Ovary (tissue), 3 donors: ENCODE measurements at regions not wholly inside any gene's neighbourhood (a gene's known extent, or its start where the extent isn't known, plus 50 kb on each side); places are given as distances from the start of the nearest gene placed in this dataset.

ENCODE experiments used
- CTCF ChIP-seq, 3 donors: fragments of 450-650 bp in 2 of 3; fragments of 200-600 bp in 1 of 3; IDR thresholded peaks; one replicate each; pipeline versions ENCODE4 v1.5.1 to v1.8.0; 2016 to 2022; ENCODE audit warnings: antibody characterized with exemption in 3 of 3, mild to moderate bottlenecking in 1 of 3
- POLR2A ChIP-seq: fragments of 450-650 bp; IDR thresholded peaks from one replicate; pipeline ENCODE4 v1.6.1; 2017; ENCODE audit warnings: antibody characterized with exemption, mild to moderate bottlenecking, moderate library complexity
- donor health status: DM: no; HTN: no; CAD: no.

GRCh38 chr4:64880557-64880956 lies 471.3 kb upstream of the TECRL start:
- TF ChIP-seq CTCF (IDR thresholded peaks at IDR 0.05) (no peak), POLR2A (no peak)
